ENCODE measurements at regions not wholly inside any gene's neighbourhood (a gene's known extent, or its start where the extent isn't known, plus 50 kb on each side); places are given as distances from the start of the nearest gene placed in this dataset.

DNA sequence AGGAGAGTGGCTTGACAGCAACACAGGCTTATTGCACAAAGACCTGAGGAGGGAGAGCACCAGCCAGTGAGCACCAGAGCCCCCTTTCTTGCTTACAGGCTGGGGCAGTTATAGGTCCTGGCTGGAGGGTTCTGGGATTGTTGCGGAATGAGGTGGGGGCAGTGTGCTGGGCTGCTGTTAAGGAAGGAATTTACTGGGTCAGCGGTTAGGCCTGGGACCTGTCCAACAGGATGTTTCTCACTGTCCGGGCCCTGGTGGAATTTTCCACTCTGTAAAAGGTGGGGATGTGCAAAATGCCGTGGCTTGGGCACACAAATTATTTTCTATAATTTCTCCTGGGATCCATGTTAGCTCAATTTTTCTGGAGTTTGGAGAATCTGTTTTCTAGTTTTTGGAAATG lies 757.3 kb downstream of the TYW1 start:
- ATAC-seq (ENCODE audit: low read depth) (no peak), DNase-seq (no peak)
- dilution Hi-C loops (cut with HindIII; ENCODE audit: low sequenced_read_pairs, unreplicated experiment) (no loop called here), intact Hi-C loops (cut with micrococcal nuclease) (no loop called here), in situ Hi-C loops (cut with MboI; ENCODE audit: low sequenced_read_pairs) (no loop called here)
- Histone ChIP-seq H3K4me3 (ENCODE audit: insufficient read depth, low read depth, low read length) (no peak overlapping the region), H2BK20ac (ENCODE audit: low read depth, low read length) (no peak overlapping the region), H3K14ac (replicated peaks; ENCODE audit: low read depth, low read length) (no peak overlapping the region), H3K9me3 (ENCODE audit: control insufficient read depth, insufficient read depth, low read length) (peaks cover 16% of the 10 kb centered on the region), H3K4me1 (ENCODE audit: control insufficient read depth, insufficient read depth, low read length) (no peaks in the 10 kb centered on the region), H2BK15ac (ENCODE audit: low read depth, low read length) (no peak overlapping the region), H3K56ac (ENCODE audit: extremely low read depth, insufficient read depth, low read length) (no peak overlapping the region), H3K36me3 (ENCODE audit: control insufficient read depth, insufficient read depth, low read length) (no peaks in the 10 kb centered on the region), H2BK5ac (ENCODE audit: low read depth, low read length, poor library complexity, severe bottlenecking) (no peak overlapping the region), H3K9ac (ENCODE audit: low read depth, low read length) (no peak overlapping the region), H4K8ac (ENCODE audit: low read depth in 2 of 2, low read length in 2 of 2) (no peak overlapping the region), H4K5ac (ENCODE audit: low read depth, low read length) (no peak overlapping the region), H2AK9ac (replicated peaks; ENCODE audit: low read depth, low read length, poor library complexity) (no peak overlapping the region), H3K79me1 (ENCODE audit: low read depth in 1 of 2, low read length in 2 of 2) (no peaks in the 10 kb centered on the region), H3K23ac (ENCODE audit: low read depth, low read length) (no peak overlapping the region), H2AK5ac (ENCODE audit: low read depth, low read length) (no peak overlapping the region), H2BK120ac (ENCODE audit: low read depth, low read length) (no peak overlapping the region), H3K9me1 (ENCODE audit: insufficient read depth, low read length) (no peaks in the 10 kb centered on the region), H3K4ac (ENCODE audit: low read depth, low read length) (no peak overlapping the region), H4K91ac (ENCODE audit: insufficient read depth, low read depth, low read length) (no peak overlapping the region), H3K27me3 (ENCODE audit: control insufficient read depth, insufficient read depth, low read length) (no peaks in the 10 kb centered on the region), H3K27ac (ENCODE audit: insufficient read depth, low read length) (no peak overlapping the region), H2AFZ (replicated peaks; ENCODE audit: low read length, poor library complexity) (no peak overlapping the region), H3K18ac (ENCODE audit: low read depth, low read length) (no peak overlapping the region), H4K20me1 (ENCODE audit: insufficient read depth, low read length) (no peaks in the 10 kb centered on the region), H3K4me2 (ENCODE audit: low read depth, low read length) (no peak overlapping the region)
- ChIA-PET CTCF (no interaction called here), POLR2A (ENCODE audit: unreplicated experiment) (no interaction called here)
- no CpG with 5 or more reads among the region's 4 CpGs for WGBS, 2 experiments (ENCODE audit: extremely low coverage in 2 of 2, insufficient read length in 1 of 2)
- no peak for TF ChIP-seq POLR2A (IDR thresholded peaks at IDR 0.05; ENCODE audit: low read depth, low read length)
- BruUV-seq (replicated peaks) = no TSS peak

Measured in IMR-90 (cell line).